ENCODE measurements at regions not wholly inside any gene's neighbourhood (a gene's known extent, or its start where the extent isn't known, plus 50 kb on each side); places are given as distances from the start of the nearest gene placed in this dataset.
A peak's percentile ranks its signal among the peaks of the same experiment; 100 is the strongest.

DNA sequence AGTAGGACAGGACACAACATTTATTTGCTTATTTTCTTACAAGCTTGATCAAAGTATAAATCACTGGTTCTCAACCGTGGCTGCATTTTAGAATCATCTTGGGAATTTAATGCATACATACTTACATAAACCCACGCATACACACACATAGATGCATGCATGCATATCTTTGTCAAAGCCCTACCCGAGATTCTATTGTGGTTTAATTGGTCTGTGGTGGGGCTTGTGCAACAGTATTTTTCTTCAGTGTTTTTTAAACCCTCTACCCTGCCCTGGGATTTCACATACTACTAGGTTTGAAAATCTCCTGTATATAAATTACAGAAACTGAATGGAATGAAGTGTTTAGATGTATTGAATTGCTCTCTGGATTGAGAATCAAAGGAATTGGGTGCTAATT, 1166.2 kb downstream of the MAT2B start:
- Histone ChIP-seq H3K9me2 (replicated peaks; ENCODE audit: insufficient read depth, low read length) (no peaks in the 10 kb centered on the region), H3F3A (ENCODE audit: insufficient read depth) (no peaks in the 10 kb centered on the region), H3K9ac (ENCODE audit: low read length) (no peak overlapping the region), H3K4me3 (ENCODE audit: insufficient read depth, low read length, poor library complexity, severe bottlenecking) (no peak overlapping the region), H3K36me3 (ENCODE audit: low read length) (no peaks in the 10 kb centered on the region), H2AFZ (ENCODE audit: low read depth, low read length, severe bottlenecking) (no peak overlapping the region), H3K27me3 (ENCODE audit: low read length) (no peaks in the 10 kb centered on the region), H3K4me2 (ENCODE audit: low read depth, low read length, poor library complexity, severe bottlenecking) (no peak overlapping the region), H4K20me1 (ENCODE audit: low read depth, low read length) (no peaks in the 10 kb centered on the region), H3K9me3 (ENCODE audit: insufficient read depth, low read length) (no peaks in the 10 kb centered on the region), H3K79me2 (ENCODE audit: insufficient read depth, low read length) (no peaks in the 10 kb centered on the region), H3K27ac (ENCODE audit: low read depth, low read length) (no peak overlapping the region)
- no peak for TF ChIP-seq EZH2phosphoT487 (conservative IDR thresholded peaks at IDR 0.05; ENCODE audit: low read length)
- TF ChIP-seq, protein P1, sequence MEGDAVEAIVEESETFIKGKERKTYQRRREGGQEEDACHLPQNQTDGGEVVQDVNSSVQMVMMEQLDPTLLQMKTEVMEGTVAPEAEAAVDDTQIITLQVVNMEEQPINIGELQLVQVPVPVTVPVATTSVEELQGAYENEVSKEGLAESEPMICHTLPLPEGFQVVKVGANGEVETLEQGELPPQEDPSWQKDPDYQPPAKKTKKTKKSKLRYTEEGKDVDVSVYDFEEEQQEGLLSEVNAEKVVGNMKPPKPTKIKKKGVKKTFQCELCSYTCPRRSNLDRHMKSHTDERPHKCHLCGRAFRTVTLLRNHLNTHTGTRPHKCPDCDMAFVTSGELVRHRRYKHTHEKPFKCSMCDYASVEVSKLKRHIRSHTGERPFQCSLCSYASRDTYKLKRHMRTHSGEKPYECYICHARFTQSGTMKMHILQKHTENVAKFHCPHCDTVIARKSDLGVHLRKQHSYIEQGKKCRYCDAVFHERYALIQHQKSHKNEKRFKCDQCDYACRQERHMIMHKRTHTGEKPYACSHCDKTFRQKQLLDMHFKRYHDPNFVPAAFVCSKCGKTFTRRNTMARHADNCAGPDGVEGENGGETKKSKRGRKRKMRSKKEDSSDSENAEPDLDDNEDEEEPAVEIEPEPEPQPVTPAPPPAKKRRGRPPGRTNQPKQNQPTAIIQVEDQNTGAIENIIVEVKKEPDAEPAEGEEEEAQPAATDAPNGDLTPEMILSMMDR (IDR thresholded peaks at IDR 0.05; ENCODE audit: insufficient read depth, low read length, poor library complexity, severe bottlenecking) = no peak

DNA sequence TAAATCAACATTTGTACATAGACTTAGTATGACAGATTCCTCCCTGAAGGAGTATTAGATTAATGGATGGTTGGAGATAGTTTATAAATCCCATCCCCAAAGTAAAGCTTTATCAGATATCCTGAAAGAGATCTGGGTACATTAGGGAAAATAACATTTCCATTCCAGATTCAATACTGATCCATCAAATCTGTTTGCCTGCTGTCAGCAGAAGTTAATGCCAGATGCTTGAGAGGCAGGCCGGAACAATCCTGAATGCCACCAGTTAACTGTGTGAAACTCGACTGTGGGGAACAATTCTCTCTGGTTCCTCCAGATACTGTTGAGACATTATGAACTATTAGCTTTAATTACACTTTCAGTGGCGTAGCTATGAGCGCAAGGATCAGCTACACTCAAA, 1166.8 kb downstream of the MAT2B start:
- Histone ChIP-seq H3F3A (ENCODE audit: insufficient read depth) (no peaks in the 10 kb centered on the region), H3K36me3 (ENCODE audit: low read length) (no peaks in the 10 kb centered on the region), H3K79me2 (ENCODE audit: insufficient read depth, low read length) (no peaks in the 10 kb centered on the region), H4K20me1 (ENCODE audit: low read depth, low read length) (no peaks in the 10 kb centered on the region), H3K27ac (ENCODE audit: low read depth, low read length) (no peak overlapping the region), H3K9ac (ENCODE audit: low read length) (no peak overlapping the region), H3K9me3 (ENCODE audit: insufficient read depth, low read length) (no peaks in the 10 kb centered on the region), H3K27me3 (ENCODE audit: low read length) (no peaks in the 10 kb centered on the region), H3K4me3 (ENCODE audit: insufficient read depth, low read length, poor library complexity, severe bottlenecking) (no peak overlapping the region), H3K9me2 (replicated peaks; ENCODE audit: insufficient read depth, low read length) (no peaks in the 10 kb centered on the region), H3K4me2 (ENCODE audit: low read depth, low read length, poor library complexity, severe bottlenecking) (no peak overlapping the region), H2AFZ (ENCODE audit: low read depth, low read length, severe bottlenecking) (no peak overlapping the region)
- TF ChIP-seq, protein P1 (IDR thresholded peaks at IDR 0.05; ENCODE audit: insufficient read depth, low read length, poor library complexity, severe bottlenecking) = no peak
- no peak for TF ChIP-seq EZH2phosphoT487 (conservative IDR thresholded peaks at IDR 0.05; ENCODE audit: low read length)

DNA sequence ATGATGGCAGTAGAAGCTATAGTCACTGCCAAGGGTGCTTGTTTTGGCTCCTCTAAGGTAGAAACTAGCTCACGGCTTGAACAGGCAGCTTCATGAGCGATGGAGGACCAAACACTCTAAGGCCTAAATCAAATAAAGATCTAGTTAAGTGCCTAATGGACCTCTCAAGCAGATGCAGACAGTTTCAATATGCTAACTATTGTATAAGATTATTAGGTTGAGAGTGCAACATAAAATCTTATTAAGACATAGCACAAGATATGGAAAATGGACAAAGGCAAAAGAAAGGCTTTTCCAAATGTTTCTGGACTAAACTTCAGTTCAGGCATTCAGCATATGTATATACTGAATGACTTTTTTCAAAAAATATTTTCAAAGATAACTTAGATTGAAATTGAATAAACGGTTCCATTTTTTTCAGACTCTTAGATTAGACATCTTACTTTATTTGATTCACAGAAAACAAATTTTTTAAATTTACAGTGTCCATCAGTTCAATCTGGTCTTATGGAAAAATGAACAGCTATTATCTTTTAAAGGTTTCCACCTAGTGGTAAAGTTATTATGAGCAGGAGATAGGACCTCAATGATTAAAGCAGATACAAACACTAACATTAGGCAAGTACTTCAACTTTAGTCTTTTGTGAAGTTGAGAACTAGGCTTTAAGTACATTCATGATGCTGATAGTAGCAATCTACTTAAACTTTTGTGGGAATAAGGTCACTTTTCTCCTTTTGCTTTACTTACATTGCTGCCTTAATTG, 1167.7 kb downstream of the MAT2B start:
- no peak overlapping the region for H3K4me3 ChIP-seq (ENCODE audit: insufficient read depth, low read length, poor library complexity, severe bottlenecking)
- H3K9ac ChIP-seq (ENCODE audit: low read length) = no peak overlapping the region
- H3K4me2 ChIP-seq (ENCODE audit: low read depth, low read length, poor library complexity, severe bottlenecking) = no peak overlapping the region
- H3K36me3 ChIP-seq (ENCODE audit: low read length) = no peaks in the 10 kb centered on the region
- no peaks in the 10 kb centered on the region for H3K79me2 ChIP-seq (ENCODE audit: insufficient read depth, low read length)
- no peaks in the 10 kb centered on the region for H3K27me3 ChIP-seq (ENCODE audit: low read length)
- H3K27ac ChIP-seq (ENCODE audit: low read depth, low read length) = no peak overlapping the region
- H3F3A ChIP-seq (ENCODE audit: insufficient read depth) = no peaks in the 10 kb centered on the region
- H2AFZ ChIP-seq (ENCODE audit: low read depth, low read length, severe bottlenecking) = no peak overlapping the region
- no peaks in the 10 kb centered on the region for H4K20me1 ChIP-seq (ENCODE audit: low read depth, low read length)
- TF ChIP-seq, protein P1 (IDR thresholded peaks at IDR 0.05; ENCODE audit: insufficient read depth, low read length, poor library complexity, severe bottlenecking) = peak; percentile 25
- no peak for TF ChIP-seq EZH2phosphoT487 (conservative IDR thresholded peaks at IDR 0.05; ENCODE audit: low read length)
- no peaks in the 10 kb centered on the region for H3K9me3 ChIP-seq (ENCODE audit: insufficient read depth, low read length)
- no peaks in the 10 kb centered on the region for H3K9me2 ChIP-seq (replicated peaks; ENCODE audit: insufficient read depth, low read length)

Data from SU-DHL-6 (cell line).